ENCODE measurements at regions not wholly inside any gene's neighbourhood (a gene's known extent, or its start where the extent isn't known, plus 50 kb on each side); places are given as distances from the start of the nearest gene placed in this dataset.

- TF ChIP-seq BHLHE40 (IDR thresholded peaks at IDR 0.05; ENCODE audit: borderline replicate concordance), result no peak
- TF ChIP-seq SP1 (IDR thresholded peaks at IDR 0.05), result no peak
Measured at GRCh38 chr5:61918611-61919010, 387.4 kb upstream of the KIF2A start.
